Neutrophil (primary cell): ENCODE measurements at regions not wholly inside any gene's neighbourhood (a gene's known extent, or its start where the extent isn't known, plus 50 kb on each side); places are given as distances from the start of the nearest gene placed in this dataset.
"Not testable (repeated sequence)": the region's sequence is repeated elsewhere in the genome, so short reads cannot be mapped to it uniquely, and the experiment has no call there.

Experiments
- H3K27ac ChIP-seq: fragments of 200-600 bp; sonication (generic); 2 replicates; pipeline ENCODE4 v1.5.1; 2016; ENCODE audit warnings: mild to moderate bottlenecking, moderate library complexity
- H3K27me3 ChIP-seq: fragments of 200-600 bp; sonication (generic); 2 replicates; pipeline ENCODE4 v1.6.0; 2016; ENCODE audit warnings: mild to moderate bottlenecking
- H3K36me3 ChIP-seq: fragments of 200-600 bp; sonication (generic); 2 replicates; pipeline ENCODE4 v1.5.1; 2017
- H3K4me1 ChIP-seq, 2 experiments: fragments of 200-600 bp in 1 of 2; sonication (generic) in 1 of 2; 1 replicate in 1 of 2; 2 replicates in 1 of 2; pipeline versions ENCODE4 v1.5.1 to v1.6.1; 2013 to 2016; ENCODE audit warnings: low read depth in 1 of 2, low read length in 1 of 2, mild to moderate bottlenecking in 1 of 2, moderate library complexity in 1 of 2; ENCODE audit not compliant: control insufficient read depth in 1 of 2, insufficient read depth in 1 of 2
- H3K4me3 ChIP-seq, 2 experiments: fragments of 200-600 bp in 1 of 2; sonication (generic) in 1 of 2; 1 replicate in 1 of 2; 2 replicates in 1 of 2; pipeline ENCODE4 v1.5.1; 2013 to 2016; ENCODE audit warnings: low read depth in 1 of 2, low read length in 1 of 2, mild to moderate bottlenecking in 1 of 2, moderate library complexity in 1 of 2
- H3K9me3 ChIP-seq: fragments of 200-600 bp; sonication (generic); 2 replicates; pipeline ENCODE4 v1.5.1; 2016
- CTCF ChIP-seq: fragments of 200-600 bp; sonication (generic); IDR thresholded peaks from 2 replicates; pipeline ENCODE4 v1.5.1; 2016; ENCODE audit warnings: antibody characterized with exemption

DNA sequence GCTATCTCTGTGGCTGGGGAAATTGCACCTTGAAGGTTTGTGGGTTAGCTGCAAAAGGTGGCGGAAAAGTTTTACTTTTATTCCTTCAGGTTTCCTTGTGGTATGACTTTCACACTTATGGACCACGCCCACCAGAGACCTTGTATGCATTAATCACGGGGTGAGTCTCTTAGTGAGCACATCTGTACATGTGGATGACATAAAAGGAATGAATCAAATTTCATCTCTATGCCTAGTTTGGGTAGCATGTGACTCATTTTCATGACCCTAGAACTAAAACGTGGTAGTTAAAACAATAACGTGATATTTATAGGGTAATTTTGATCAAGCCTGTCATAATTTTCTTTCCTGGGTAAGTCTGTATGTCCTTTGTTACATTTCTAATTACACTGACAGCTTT, 141.7 kb downstream of the PDCD6IP start:
- Histone ChIP-seq H3K4me3 (no peak overlapping the region), H3K4me1 (peaks cover 10 to 21% of the 10 kb centered on the region in 2 experiments), H3K27ac (no peak overlapping the region), H3K36me3 (no peaks in the 10 kb centered on the region), H3K27me3 (no peaks in the 10 kb centered on the region), H3K9me3 (no peaks in the 10 kb centered on the region)
- TF ChIP-seq CTCF: no peak

- Histone ChIP-seq H3K4me3 (no peak overlapping the region), H3K9me3 (no peaks in the 10 kb centered on the region), H3K4me1 (peaks cover 10 to 19% of the 10 kb centered on the region in 2 experiments), H3K27ac (no peak overlapping the region), H3K36me3 (no peaks in the 10 kb centered on the region), H3K27me3 (no peaks in the 10 kb centered on the region)
- TF ChIP-seq CTCF: no peak
Measured at GRCh38 chr3:33940736-33941135, 142.3 kb downstream of the PDCD6IP start.

DNA sequence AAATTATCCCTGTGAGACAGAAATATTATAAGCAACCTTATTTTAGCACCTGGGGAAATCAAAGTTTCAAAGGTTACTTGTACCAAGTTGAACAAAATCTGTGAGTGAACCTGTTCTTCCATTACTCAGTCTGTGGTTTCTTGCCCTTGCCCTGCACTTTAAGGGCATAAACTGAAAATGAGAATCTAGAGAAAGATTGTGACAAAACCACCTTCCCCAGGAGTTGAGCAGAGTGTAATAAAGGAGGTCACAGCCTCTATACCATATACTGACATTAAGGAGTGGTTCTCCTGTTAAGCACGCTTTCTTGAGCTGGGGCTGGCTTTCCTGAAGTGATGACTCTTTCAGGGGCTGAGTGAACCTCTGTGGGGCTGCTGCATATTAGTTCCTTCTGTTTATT, 143.4 kb downstream of the PDCD6IP start:
- Histone ChIP-seq H3K27ac (no peak overlapping the region), H3K36me3 (no peaks in the 10 kb centered on the region), H3K4me3 (no peak overlapping the region), H3K27me3 (no peaks in the 10 kb centered on the region), H3K9me3 (no peaks in the 10 kb centered on the region), H3K4me1 (peaks cover 10 to 14% of the 10 kb centered on the region in 2 experiments)
- TF ChIP-seq CTCF: no peak

DNA sequence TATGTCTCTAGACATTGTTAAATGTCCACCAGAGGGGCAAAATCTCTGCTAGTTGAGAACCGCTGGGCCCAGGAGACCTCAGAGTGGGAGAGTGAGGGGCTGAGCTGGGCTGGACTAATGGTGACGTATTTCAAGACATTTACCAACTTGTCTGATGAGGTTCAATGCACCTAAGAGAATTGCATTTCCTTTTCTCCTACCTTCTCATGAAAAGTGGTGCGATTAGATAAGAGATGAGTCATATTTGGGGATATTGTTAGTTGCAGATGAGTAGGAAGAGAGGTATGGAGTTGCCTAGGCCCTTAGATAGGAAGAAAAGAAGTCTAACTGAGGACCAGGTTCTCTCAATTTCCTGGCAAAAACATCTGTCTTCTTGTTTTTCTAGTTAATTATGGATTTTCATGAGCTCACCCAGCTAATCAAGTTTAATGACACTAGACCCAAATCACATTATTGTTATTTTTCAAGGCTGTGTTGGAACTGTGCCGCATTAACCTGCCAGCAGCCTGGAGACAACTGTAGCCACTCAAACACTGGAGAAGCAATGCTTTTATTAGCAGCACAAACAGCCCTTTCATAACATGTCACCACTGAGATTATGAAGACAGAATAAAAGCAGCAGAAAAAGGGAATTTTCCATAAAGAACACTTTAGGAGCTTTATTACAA, 144.2 kb downstream of the PDCD6IP start:
- H3K27ac ChIP-seq: no peak overlapping the region
- no peaks in the 10 kb centered on the region for H3K36me3 ChIP-seq
- no peak overlapping the region for H3K4me3 ChIP-seq
- H3K27me3 ChIP-seq: no peaks in the 10 kb centered on the region
- H3K4me1 ChIP-seq: peaks cover 4 to 10% of the 10 kb centered on the region in 2 experiments
- H3K9me3 ChIP-seq: no peaks in the 10 kb centered on the region
- no peak for TF ChIP-seq CTCF

- H3K4me1 ChIP-seq: peaks cover 0 to 4% of the 10 kb centered on the region in 2 experiments
- H3K27ac ChIP-seq: no peak overlapping the region
- no peaks in the 10 kb centered on the region for H3K27me3 ChIP-seq
- no peaks in the 10 kb centered on the region for H3K9me3 ChIP-seq
- H3K4me3 ChIP-seq: no peak overlapping the region
- no peaks in the 10 kb centered on the region for H3K36me3 ChIP-seq
- no peak for TF ChIP-seq CTCF
Measured at GRCh38 chr3:33943277-33943676, 144.8 kb downstream of the PDCD6IP start.

DNA sequence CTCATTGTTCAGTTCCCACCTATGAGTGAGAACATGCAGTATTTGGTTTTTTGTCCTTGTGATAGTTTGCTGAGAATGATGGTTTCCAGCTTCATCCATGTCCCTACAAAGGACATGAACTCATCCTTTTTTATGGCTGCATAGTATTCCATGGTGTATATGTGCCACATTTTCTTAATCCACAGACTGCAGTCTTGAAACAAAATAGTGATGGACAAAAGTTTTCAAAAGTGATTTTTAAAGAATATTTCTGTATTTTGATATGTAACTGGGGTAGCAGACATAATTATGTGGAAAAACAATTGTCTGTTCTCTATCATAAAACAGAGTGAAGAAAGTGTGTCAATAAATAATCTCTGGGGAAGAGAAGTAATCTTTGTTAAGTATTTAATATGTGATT, 148.2 kb downstream of the PDCD6IP start:
- peaks cover 0 to 10% of the 10 kb centered on the region in 2 experiments for H3K4me1 ChIP-seq
- not testable (repeated sequence) for H3K27ac ChIP-seq, H3K4me3 ChIP-seq, H3K36me3 ChIP-seq, H3K27me3 ChIP-seq, H3K9me3 ChIP-seq
